NOMO-1 treated with DMSO at 0.1 percent for 48 hours (cell line): ENCODE measurements at regions not wholly inside any gene's neighbourhood (a gene's known extent, or its start where the extent isn't known, plus 50 kb on each side); places are given as distances from the start of the nearest gene placed in this dataset.

Source experiments
- DNase-seq: peaks from one replicate; lab custom pipeline; 2025; ENCODE audit not compliant: unreplicated experiment; lab: John Stamatoyannopoulos, UW

- DNase-seq: no peak
Observed at GRCh38 chr1:229104654-229105053, 166.3 kb upstream of the RAB4A start.

- no peak for DNase-seq
Observed at GRCh38 chr1:229105109-229105508, 165.8 kb upstream of the RAB4A start.

- DNase-seq: no peak
Observed at GRCh38 chr1:229105822-229106525, 164.9 kb upstream of the RAB4A start.

- DNase-seq: no peak
Observed at GRCh38 chr1:229106526-229107125, 164.3 kb upstream of the RAB4A start.

- no peak for DNase-seq
Observed at GRCh38 chr1:229107304-229107815, 163.6 kb upstream of the RAB4A start.

- no peak for DNase-seq
Observed at GRCh38 chr1:229107972-229108371, 162.9 kb upstream of the RAB4A start.

GRCh38 chr1:229108598-229109201, 162.2 kb upstream of the RAB4A start:
- no peak for DNase-seq

GRCh38 chr1:229109320-229109761, 161.6 kb upstream of the RAB4A start:
- DNase-seq: peak; percentile 72

GRCh38 chr1:229110986-229111385, 159.9 kb upstream of the RAB4A start:
- no peak for DNase-seq

- no peak for DNase-seq
Observed at GRCh38 chr1:229111703-229112319, 159.1 kb upstream of the RAB4A start.

GRCh38 chr1:229112832-229113548, 157.9 kb upstream of the RAB4A start:
- no peak for DNase-seq

- DNase-seq: no peak
Observed at GRCh38 chr1:229114315-229114714, 156.6 kb upstream of the RAB4A start.

GRCh38 chr1:229114850-229115365, 156.0 kb upstream of the RAB4A start:
- DNase-seq: no peak

GRCh38 chr1:229116114-229116513, 154.8 kb upstream of the RAB4A start:
- DNase-seq: no peak

- DNase-seq: no peak
Observed at GRCh38 chr1:229117664-229118300, 153.1 kb upstream of the RAB4A start.

- no peak for DNase-seq
Observed at GRCh38 chr1:229118477-229119061, 152.3 kb upstream of the RAB4A start.

GRCh38 chr1:229119161-229119560, 151.8 kb upstream of the RAB4A start:
- DNase-seq: no peak

GRCh38 chr1:229119876-229120275, 151.0 kb upstream of the RAB4A start:
- DNase-seq: no peak

GRCh38 chr1:229121845-229122436, 149.0 kb upstream of the RAB4A start:
- DNase-seq: no peak

- DNase-seq: no peak
Observed at GRCh38 chr1:229122606-229123005, 148.3 kb upstream of the RAB4A start.
